ENCODE measurements at regions not wholly inside any gene's neighbourhood (a gene's known extent, or its start where the extent isn't known, plus 50 kb on each side); places are given as distances from the start of the nearest gene placed in this dataset.

- no peak for TF ChIP-seq POLR2A (IDR thresholded peaks at IDR 0.05)
- no peak for TF ChIP-seq CTCF (IDR thresholded peaks at IDR 0.05)
- TF ChIP-seq EP300 (IDR thresholded peaks at IDR 0.05): no peak
Measured at GRCh38 chr13:68676513-68677115, 1431.0 kb upstream of the ATXN8OS start.
